ENCODE measurements at regions not wholly inside any gene's neighbourhood (a gene's known extent, or its start where the extent isn't known, plus 50 kb on each side); places are given as distances from the start of the nearest gene placed in this dataset.

DNA sequence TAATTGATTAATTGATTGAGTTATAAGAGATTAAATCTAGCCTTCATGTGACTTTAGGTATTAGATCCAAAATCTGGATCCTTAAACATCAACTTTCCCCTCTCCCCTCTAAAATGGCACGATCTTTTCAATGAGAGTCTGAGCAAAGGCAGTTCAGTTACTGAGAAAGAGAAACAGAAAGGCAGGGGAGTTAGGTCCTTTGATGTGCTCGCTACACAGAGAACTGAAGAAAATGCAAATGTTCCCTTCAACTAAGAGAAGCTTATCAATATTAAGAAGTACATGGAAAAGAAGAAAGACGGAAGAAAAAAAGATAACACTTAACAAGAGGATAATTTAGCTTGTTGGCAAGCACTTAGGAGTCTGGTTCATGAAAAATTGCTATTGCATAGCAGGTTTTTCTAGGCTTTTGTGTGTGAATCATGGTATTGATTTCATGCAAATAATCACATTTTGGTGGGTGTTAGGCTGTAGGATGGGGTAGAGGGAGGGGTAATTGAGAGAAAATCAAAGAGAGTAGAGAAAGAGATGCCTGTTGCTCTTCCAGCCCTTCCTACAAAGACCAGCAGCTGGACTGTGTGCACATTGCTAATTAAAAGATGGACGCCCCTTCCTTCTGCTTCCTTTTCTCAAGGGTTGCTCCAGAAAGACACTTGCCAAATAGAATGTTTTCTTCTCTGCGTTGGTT is 307.6 kb upstream of the PLXNA2 start:
- DNase-seq = no peak

DNA sequence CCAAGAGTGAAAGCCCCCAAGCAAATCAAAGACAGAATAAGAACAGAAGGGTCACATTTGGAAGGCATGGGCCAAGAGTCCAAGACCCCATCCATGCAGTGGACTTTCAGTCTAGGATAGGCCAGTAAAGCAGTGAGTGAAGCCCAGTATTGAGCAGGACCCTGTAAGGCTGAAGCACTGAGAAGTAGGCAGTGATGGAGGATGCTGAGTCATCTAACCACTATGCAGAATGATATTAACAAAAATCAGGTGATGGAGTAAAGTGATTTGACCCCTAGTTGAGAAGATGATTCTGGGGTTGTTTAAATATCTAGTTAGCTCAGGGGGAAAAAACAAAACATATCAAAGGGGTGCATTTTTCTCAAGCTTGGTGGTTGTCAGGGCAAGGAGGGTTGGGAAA is 308.7 kb upstream of the PLXNA2 start:
- DNase-seq = no peak

DNA sequence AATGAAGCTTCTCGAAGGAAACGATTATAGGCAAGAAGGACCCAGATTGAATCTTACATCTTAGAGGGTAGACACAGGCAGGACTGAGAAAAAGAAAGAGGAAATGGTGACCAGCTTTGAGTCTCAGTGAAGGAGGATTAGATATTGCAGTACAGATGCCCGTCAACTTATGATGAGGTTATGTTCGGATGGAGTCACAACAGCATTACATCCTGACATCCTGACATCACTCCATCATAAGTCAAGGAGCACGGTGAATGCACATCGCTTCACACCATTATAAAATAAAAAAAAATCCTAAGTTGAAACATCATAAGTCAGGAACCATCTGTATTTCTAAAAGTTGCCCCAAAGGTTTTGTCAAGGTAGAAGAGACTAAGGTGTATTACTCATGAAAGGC is 312.3 kb upstream of the PLXNA2 start:
- no peak for DNase-seq

DNA sequence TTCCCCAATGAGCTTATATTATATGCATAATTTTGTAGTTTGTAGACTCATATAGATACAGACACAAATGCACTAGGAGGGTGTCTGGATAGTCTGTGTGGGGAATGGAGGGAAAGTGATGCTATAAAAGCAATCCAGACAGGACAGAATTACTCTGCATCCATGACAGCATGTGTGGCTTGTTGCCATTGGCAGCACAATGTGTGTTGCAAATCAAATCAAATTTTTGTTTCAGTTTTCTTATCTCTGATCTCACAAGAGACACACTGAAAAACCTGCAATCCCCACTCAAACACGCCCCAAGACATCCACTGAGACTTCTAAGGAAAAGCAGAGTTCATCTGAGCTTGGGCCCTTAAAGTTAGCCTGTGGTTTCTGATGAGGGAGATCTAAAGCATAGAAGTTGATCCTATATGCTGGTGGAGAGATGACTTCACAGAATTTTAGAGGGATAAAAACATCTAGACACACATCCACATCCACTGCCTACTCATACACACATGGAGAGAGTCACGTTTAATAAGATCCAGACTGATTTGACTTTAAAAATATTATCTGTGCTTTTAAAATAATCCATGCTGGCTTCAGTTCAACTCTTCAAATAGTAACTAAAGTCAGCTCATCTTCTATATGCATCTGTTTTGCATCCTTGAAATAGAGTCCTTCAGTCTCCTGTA is 313.0 kb upstream of the PLXNA2 start:
- no peak for DNase-seq

GRCh38 chr1:208557723-208558094 is 313.5 kb upstream of the PLXNA2 start:
- no peak for DNase-seq

DNA sequence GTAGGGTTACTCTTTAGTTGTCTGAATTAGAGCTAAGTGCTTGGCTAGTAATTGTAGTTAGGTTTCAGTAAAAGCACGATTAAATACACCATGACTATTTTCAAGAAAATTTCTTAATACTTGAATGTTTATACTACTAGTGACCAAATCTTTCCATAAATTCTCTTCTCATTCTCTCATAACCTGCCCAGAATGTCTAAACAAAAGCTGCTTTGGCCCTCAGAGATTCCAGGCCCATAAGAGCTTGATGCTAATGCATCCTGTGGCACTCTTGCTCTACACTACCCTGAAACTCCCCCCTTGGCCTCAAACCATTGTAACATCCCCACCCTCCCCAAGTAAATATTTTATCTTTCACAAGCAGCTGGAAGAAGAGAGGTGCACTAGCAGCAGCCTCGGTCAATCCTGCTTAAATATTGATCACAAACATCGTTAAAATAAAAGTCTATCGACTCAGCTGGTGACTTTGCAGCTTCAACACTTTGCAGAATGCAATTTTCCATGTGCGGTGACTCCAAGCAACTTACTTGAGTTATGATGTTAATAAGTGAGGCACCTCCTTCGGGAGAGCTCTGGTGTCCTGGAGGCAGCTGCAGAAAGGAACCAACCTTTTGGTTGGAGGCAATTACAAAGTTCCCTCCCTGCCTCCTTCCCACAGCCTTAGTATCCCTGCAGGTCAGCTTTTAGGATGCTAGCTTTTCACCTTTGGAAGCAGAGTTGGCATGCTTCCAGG is 315.6 kb upstream of the PLXNA2 start:
- no peak for DNase-seq

- DNase-seq = no peak
These were observed 318.2 kb upstream of the PLXNA2 start for GRCh38 chr1:208562151-208562960.

- DNase-seq = no peak
These were observed 320.3 kb upstream of the PLXNA2 start for GRCh38 chr1:208564466-208564865.

DNA sequence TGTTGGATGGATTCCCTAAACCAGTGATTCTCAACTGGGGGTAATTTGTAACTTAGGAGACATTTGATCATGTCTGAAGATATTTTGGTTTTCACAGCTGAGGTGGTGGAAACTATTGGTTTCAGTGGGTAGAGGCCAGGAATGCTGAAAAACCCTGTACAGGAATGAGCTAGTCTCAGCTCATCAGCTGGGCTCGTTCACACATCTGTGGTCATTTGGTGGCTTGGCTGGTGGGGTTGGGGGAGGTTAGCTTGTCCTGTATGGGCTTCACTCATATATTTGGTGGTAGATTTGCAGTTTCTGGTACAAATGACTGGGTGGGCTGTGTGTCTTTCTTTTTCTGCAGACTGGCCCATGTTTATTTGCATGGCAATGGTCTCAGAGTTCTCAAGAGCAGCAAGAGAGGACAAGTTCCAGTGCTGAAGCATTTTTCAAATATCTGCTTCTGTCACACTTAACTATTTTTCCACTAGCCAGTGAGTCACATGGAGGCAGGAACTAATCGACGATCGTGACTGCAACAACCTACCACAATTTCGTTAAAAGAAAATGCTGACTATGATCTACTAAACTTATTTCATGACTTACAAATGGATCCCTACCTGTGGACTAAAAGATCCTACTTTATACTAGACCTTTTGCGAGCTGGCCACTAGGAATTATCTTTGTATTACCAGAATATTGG is 321.7 kb upstream of the PLXNA2 start:
- no peak for DNase-seq

- no peak for DNase-seq
These were observed 325.0 kb upstream of the PLXNA2 start for GRCh38 chr1:208569181-208569580.

DNA sequence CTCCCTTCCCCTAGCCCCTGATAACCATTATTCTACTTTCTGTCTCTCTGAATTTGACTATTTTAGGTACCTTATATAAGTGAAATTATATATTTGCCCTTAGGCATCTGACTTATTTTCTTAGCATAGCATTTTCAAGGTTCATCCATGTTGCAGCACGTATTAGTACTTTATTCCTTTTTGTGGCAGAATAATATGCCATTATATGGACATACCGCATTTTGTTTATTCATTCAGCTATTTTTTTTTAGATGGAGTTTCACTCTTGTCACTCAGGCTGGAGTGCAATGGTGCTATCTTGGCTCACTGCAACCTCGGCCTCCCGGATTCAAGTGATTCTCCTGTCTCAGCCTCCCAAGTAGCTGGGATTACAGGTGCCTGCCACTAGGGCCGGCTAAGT is 326.2 kb upstream of the PLXNA2 start:
- DNase-seq = no peak

DNA sequence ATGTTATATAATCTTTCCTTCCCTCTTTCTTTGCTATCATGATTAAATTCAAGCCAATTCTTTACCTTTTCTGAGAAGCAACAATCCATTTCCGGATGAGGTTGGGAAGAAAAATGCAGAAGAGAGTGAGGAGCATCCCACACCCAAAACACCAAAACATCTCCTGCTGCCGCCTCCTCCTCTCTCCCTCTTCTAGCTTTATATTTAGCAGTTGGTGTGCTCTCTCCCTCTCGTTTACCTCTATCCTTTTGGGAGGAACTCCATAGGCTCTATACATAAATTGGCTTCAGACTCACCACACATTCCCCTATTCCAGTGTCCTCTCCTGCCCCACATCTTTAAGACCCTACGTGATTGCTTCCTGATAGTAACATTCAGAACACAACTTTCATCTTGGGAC is 332.2 kb upstream of the PLXNA2 start:
- DNase-seq = no peak

DNA sequence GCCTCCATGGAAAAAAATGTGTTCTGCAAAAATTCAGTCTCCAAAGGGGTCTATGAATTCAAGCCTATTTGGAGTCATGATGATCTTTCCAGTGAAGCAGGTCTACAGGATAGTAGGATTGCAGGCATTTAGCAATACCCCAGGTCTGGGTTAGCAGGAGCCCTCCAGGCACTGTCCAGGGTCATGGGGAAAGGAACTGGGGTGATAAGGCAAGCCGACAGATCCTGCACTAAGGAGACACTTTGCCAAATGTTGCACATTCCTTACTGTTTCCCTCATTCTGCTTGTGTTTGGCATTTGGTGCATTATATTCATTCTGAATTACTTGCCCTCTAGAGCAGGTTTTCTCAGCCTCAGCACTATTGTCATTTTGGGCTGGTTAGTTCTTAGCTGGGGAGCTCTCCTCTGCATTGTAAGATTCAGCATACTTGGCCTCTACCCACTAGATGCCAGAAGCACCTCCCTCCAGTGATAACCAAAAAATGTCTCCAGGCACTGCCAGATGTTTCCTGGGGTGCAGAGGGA is 333.3 kb upstream of the PLXNA2 start:
- DNase-seq = no peak

GRCh38 chr1:208581209-208581608 is 337.0 kb upstream of the PLXNA2 start:
- no peak for DNase-seq

GRCh38 chr1:208581667-208582066 is 337.5 kb upstream of the PLXNA2 start:
- no peak for DNase-seq

GRCh38 chr1:208584167-208584755 is 340.1 kb upstream of the PLXNA2 start:
- DNase-seq = no peak

GRCh38 chr1:208587110-208587509 is 342.9 kb upstream of the PLXNA2 start:
- no peak for DNase-seq

- DNase-seq = no peak
These were observed 349.3 kb upstream of the PLXNA2 start for GRCh38 chr1:208593306-208594006.

DNA sequence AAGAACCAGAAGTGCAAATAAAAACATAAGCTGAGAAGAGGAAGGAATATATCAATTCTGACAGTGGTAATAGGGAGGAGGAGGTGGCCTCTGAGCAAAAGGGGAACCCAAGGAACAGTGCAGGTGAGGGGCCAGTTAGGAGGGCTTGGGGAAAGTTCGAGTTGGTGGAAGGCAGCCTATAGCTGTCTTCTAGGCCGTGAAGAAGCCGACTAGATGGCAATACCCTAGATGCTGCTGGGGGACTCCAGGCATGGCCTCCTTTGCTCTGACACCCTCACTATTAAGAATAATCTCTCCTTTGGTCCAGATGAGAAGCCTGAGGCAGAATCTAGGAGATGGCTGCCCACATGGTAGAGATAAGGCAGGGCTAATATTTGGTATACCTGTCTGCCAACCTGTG is 351.1 kb upstream of the PLXNA2 start:
- no peak for DNase-seq

- DNase-seq = no peak
These were observed 351.6 kb upstream of the PLXNA2 start for GRCh38 chr1:208595745-208596144.

- DNase-seq = no peak
These were observed 353.4 kb upstream of the PLXNA2 start for GRCh38 chr1:208597571-208597970.

Measured in NCI-H1694 treated with DMSO at 0.1 percent for 48 hours (cell line).